GM12878 (cell line): ENCODE measurements at regions not wholly inside any gene's neighbourhood (a gene's known extent, or its start where the extent isn't known, plus 50 kb on each side); places are given as distances from the start of the nearest gene placed in this dataset.

Experiments used
- ATAC-seq: fragments of 200-7000 bp; cut with Tn5 transposase; 3 replicates; pipeline ENCODE4 v1.9.1; 2020; ENCODE audit warnings: mild to moderate bottlenecking, moderate library complexity
- BruUV-seq: library from RNA; stranded (reverse); fragments of 400-500 nt; replicated peaks from 2 replicates; lab custom pipeline; 2021; lab: Mats Ljungman, UMichigan
- CTCF ChIA-PET: fragments of 300-600 bp; sonication (Branson Sonifier 250); formaldehyde crosslinking; extraction: SDS; loops from one replicate; lab custom pipeline; 2021; ENCODE audit warnings: inconsistent platforms; lab: Yijun Ruan, JAX
- POLR2A ChIA-PET: fragments of 350-600 bp; formaldehyde crosslinking; extraction: SDS; loops from one replicate; lab custom pipeline; 2021; ENCODE audit warnings: inconsistent platforms; lab: Charles Lee
- RAD21 ChIA-PET: fragments of 300-600 bp; sonication (Branson Sonifier 250); formaldehyde crosslinking; loops from one replicate; lab custom pipeline; 2023; ENCODE audit warnings: antibody characterized with exemption; ENCODE audit not compliant: unreplicated experiment; lab: Charles Lee
- SMC1A ChIA-PET: fragments of 300-600 bp; sonication (Branson Sonifier 250); formaldehyde crosslinking; loops from one replicate; lab custom pipeline; 2023; ENCODE audit not compliant: unreplicated experiment, uncharacterized antibody; lab: Charles Lee
- DNase-seq: peaks from one replicate; pipeline ENCODE4 v3.0.0-alpha.2; 2011; ENCODE audit warnings: low read depth, low spot score
- FAIRE-seq: peaks from 3 replicates; lab custom pipeline; 2011; peaks lifted over from hg19 to GRCh38; lab: Jason Lieb, UNC
- H2AFZ ChIP-seq: 2 replicates; pipeline ENCODE4 v1.6.0; 2011; ENCODE audit warnings: low read depth, low read length, control low read depth; ENCODE audit not compliant: control insufficient read depth
- H3K27ac ChIP-seq: 2 replicates; pipeline ENCODE4 v1.5.1; 2011; ENCODE audit warnings: control low read depth; ENCODE audit not compliant: control insufficient read depth, insufficient read depth
- H3K27me3 ChIP-seq, 2 experiments: replicated peaks in 1 of 2; 2 replicates each; pipeline versions ENCODE4 v1.6.0 to v1.6.1; 2011; ENCODE audit warnings: low read length in 1 of 2; ENCODE audit not compliant: control insufficient read depth in 2 of 2, insufficient read depth in 2 of 2
- H3K36me3 ChIP-seq, 2 experiments: 2 replicates each; pipeline ENCODE4 v1.5.1; 2011; ENCODE audit warnings: low read length in 1 of 2; ENCODE audit not compliant: control insufficient read depth in 2 of 2, insufficient read depth in 2 of 2
- H3K4me1 ChIP-seq: 2 replicates; pipeline ENCODE4 v1.6.1; 2011; ENCODE audit warnings: mild to moderate bottlenecking, low read length, moderate library complexity, mixed read lengths; ENCODE audit not compliant: control insufficient read depth, insufficient read depth
- H3K4me2 ChIP-seq: 2 replicates; pipeline ENCODE4 v1.6.0; 2011; ENCODE audit warnings: control low read depth; ENCODE audit not compliant: control insufficient read depth, insufficient read depth
- H3K4me3 ChIP-seq: fragments of 200-600 bp; sonication (generic); 2 replicates; pipeline ENCODE4 v1.5.1; 2016
- H3K79me2 ChIP-seq: 2 replicates; pipeline ENCODE4 v1.6.0; 2011; ENCODE audit warnings: low read length; ENCODE audit not compliant: control insufficient read depth, insufficient read depth
- H3K9ac ChIP-seq: 2 replicates; pipeline ENCODE4 v1.8.0; 2011; ENCODE audit warnings: low read length, control low read depth, mixed read lengths; ENCODE audit not compliant: control insufficient read depth, insufficient read depth
- H3K9me3 ChIP-seq: replicated peaks from 3 replicates; pipeline ENCODE4 v1.5.1; 2011; ENCODE audit warnings: mild to moderate bottlenecking, low read length; ENCODE audit not compliant: control insufficient read depth, insufficient read depth
- H4K20me1 ChIP-seq: 2 replicates; pipeline ENCODE4 v1.6.0; 2011; ENCODE audit not compliant: control insufficient read depth, insufficient read depth
- CBFB ChIP-seq: IDR thresholded peaks from 2 replicates; pipeline ENCODE4 v1.6.1; 2016; ENCODE audit warnings: antibody characterized with exemption, low read depth
- HDGF ChIP-seq: fragments of 450-650 bp; IDR thresholded peaks from 2 replicates; pipeline ENCODE4 v1.6.1; 2016; ENCODE audit warnings: antibody characterized with exemption
- KDM1A ChIP-seq: fragments of 200-600 bp; sonication (generic); IDR thresholded peaks from 2 replicates; pipeline ENCODE4 v1.6.1; 2016; ENCODE audit warnings: borderline replicate concordance
- ZNF24 ChIP-seq: fragments of 450-650 bp; IDR thresholded peaks from 2 replicates; pipeline ENCODE4 v1.6.1; 2017; ENCODE audit warnings: antibody characterized with exemption, mild to moderate bottlenecking
- whole genome bisulfite sequencing: methylation state at CpG from one replicate; pipeline ENCODE4 v1.1.6; 2016; ENCODE audit warnings: low lambda C conversion rate; ENCODE audit not compliant: insufficient replicate concordance, insufficient coverage; ENCODE audit errors: missing lambda C conversion rate; 5-methylcytosine and 5-hydroxymethylcytosine counted together
- in situ Hi-C: fragments of 300-500 bp; cut with MboI; formaldehyde crosslinking; loops from 9 replicates; pipeline ENCODE4 v1.14.3; 2018; ENCODE audit warnings: mixed read lengths
- intact Hi-C: fragments of 100-400 bp; cut with micrococcal nuclease; formaldehyde crosslinking; loops from one replicate; pipeline ENCODE4 v1.14.2; 2022; ENCODE audit not compliant: unreplicated experiment
- TF ChIP-seq, protein P1 (sequence below): fragments of 450-650 bp; IDR thresholded peaks from 2 replicates; pipeline ENCODE4 v1.6.1; 2016; ENCODE audit warnings: mild to moderate bottlenecking
- TF ChIP-seq, protein P2 (sequence below): fragments of 450-650 bp; formaldehyde crosslinking; IDR thresholded peaks from 2 replicates; pipeline ENCODE4 v1.5.0; 2022; ENCODE audit warnings: mild to moderate bottlenecking, missing genetic modification characterization
- TF ChIP-seq, protein P3 (sequence below): IDR thresholded peaks from 2 replicates; pipeline ENCODE4 v1.6.1; 2011; ENCODE audit warnings: low read depth, mild to moderate bottlenecking, low read length, moderate library complexity, borderline replicate concordance; ENCODE audit errors: extremely low read depth

DNA sequence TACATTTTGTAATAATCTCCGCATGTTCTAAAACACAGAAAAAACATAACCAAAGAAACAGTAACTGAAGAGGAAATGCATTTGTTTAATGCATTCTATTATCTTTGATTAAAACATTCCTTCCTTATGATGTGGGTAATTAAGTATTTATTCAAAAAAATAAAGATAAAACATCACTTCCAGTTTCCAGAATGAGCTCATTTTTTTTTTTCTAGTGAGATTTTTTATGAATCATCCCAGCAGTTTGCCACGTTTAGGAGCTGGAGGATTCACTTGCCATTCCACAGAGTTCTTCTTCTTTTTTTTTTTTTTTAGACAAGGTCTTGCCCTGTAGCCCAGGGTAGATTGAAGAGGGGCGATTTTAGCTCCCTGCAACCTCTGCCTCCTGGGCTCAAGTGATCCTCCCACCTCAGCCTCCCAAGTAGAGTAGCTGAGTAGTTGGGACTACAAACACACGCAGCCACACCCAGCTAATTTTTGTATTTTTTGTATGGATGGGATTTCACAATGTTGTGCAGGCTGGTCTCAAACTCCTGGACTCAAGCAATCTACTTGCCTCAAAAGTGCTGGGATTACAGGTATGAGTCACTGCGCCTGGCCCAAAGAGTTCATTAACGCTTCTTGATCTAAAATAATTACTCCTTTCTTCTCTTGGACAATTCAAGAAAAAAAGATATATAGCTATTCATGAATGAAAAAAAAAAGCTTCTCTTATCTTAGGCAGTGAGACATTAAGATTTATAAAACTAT, 177.3 kb downstream of the DKK1 start (continued):
- TF ChIP-seq, protein P1, sequence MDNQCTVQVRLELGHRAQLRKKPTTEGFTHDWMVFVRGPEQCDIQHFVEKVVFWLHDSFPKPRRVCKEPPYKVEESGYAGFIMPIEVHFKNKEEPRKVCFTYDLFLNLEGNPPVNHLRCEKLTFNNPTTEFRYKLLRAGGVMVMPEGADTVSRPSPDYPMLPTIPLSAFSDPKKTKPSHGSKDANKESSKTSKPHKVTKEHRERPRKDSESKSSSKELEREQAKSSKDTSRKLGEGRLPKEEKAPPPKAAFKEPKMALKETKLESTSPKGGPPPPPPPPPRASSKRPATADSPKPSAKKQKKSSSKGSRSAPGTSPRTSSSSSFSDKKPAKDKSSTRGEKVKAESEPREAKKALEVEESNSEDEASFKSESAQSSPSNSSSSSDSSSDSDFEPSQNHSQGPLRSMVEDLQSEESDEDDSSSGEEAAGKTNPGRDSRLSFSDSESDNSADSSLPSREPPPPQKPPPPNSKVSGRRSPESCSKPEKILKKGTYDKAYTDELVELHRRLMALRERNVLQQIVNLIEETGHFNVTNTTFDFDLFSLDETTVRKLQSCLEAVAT, result no peak
- TF ChIP-seq, protein P2, sequence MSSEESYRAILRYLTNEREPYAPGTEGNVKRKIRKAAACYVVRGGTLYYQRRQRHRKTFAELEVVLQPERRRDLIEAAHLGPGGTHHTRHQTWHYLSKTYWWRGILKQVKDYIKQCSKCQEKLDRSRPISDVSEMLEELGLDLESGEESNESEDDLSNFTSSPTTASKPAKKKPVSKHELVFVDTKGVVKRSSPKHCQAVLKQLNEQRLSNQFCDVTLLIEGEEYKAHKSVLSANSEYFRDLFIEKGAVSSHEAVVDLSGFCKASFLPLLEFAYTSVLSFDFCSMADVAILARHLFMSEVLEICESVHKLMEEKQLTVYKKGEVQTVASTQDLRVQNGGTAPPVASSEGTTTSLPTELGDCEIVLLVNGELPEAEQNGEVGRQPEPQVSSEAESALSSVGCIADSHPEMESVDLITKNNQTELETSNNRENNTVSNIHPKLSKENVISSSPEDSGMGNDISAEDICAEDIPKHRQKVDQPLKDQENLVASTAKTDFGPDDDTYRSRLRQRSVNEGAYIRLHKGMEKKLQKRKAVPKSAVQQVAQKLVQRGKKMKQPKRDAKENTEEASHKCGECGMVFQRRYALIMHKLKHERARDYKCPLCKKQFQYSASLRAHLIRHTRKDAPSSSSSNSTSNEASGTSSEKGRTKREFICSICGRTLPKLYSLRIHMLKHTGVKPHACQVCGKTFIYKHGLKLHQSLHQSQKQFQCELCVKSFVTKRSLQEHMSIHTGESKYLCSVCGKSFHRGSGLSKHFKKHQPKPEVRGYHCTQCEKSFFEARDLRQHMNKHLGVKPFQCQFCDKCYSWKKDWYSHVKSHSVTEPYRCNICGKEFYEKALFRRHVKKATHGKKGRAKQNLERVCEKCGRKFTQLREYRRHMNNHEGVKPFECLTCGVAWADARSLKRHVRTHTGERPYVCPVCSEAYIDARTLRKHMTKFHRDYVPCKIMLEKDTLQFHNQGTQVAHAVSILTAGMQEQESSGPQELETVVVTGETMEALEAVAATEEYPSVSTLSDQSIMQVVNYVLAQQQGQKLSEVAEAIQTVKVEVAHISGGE (CRISPR knock-in tag), result no peak
- TF ChIP-seq ZNF24, result no peak
- TF ChIP-seq, all 136 proteins: peak for 0

DNA sequence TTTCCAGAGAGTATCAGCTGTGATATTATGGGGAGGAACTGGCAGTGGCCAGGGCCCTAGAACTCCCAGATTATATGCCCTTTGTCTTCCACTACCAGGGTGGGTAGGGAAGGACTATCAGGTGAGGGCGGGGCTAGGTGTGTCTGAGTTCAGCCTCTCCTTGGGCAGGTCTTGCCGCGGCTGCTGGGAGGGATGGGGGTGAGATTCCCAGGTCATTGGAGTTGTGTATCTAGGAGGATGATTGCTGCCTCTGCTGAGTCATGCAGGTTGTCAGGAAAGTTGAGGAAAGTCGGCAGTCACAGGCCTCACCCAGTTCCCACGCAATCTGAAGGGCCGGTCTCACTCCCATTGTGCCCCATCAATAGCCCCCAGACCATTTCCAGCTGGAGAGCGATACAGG, 185.2 kb downstream of the DKK1 start:
- intact Hi-C loops, result no loop called here
- CTCF ChIA-PET, result interaction anchor here (1.3 kb wide), 1 partner anchor 173 kb away, joined by 3 read pairs; no protein-coding TSS in a partner anchor
- in situ Hi-C loops, result no loop called here
- RAD21 ChIA-PET, result no interaction called here
- no peak overlapping the region for H3K4me2 ChIP-seq
- ATAC-seq, result no peak
- BruUV-seq, result no TSS peak
- no peak for TF ChIP-seq KDM1A
- no peak for TF ChIP-seq CBFB
- TF ChIP-seq HDGF, result no peak
- TF ChIP-seq, protein P3, sequence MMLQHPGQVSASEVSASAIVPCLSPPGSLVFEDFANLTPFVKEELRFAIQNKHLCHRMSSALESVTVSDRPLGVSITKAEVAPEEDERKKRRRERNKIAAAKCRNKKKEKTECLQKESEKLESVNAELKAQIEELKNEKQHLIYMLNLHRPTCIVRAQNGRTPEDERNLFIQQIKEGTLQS, result no peak
- FAIRE-seq, result no peak
- H4K20me1 ChIP-seq, result no peaks in the 10 kb centered on the region
- POLR2A ChIA-PET, result no interaction called here
- H3K27ac ChIP-seq, result no peak overlapping the region
- no peak overlapping the region for H3K4me3 ChIP-seq
- no peaks in the 10 kb centered on the region for H3K27me3 ChIP-seq
- no peak overlapping the region for H3K9ac ChIP-seq
- DNase-seq, result no peak
- H3K9me3 ChIP-seq, result no peaks in the 10 kb centered on the region
- SMC1A ChIA-PET, result no interaction called here
- no peaks in the 10 kb centered on the region for H3K79me2 ChIP-seq
- H3K36me3 ChIP-seq, result no peaks in the 10 kb centered on the region
- no peaks in the 10 kb centered on the region for H3K4me1 ChIP-seq
- no peak overlapping the region for H2AFZ ChIP-seq
- WGBS, result 49% methylated on average over 7 of the region's 7 CpGs
